GM19043 (cell line): ENCODE measurements at regions not wholly inside any gene's neighbourhood (a gene's known extent, or its start where the extent isn't known, plus 50 kb on each side); places are given as distances from the start of the nearest gene placed in this dataset.
"Not testable (repeated sequence)": the region's sequence is repeated elsewhere in the genome, so short reads cannot be mapped to it uniquely, and the experiment has no call there.

Experiments used
- ATAC-seq: cut with Tn5 transposase; IDR thresholded peaks from one replicate; pipeline ENCODE4 v1.9.1; 2021; ENCODE audit warnings: low read depth; ENCODE audit not compliant: unreplicated experiment

DNA sequence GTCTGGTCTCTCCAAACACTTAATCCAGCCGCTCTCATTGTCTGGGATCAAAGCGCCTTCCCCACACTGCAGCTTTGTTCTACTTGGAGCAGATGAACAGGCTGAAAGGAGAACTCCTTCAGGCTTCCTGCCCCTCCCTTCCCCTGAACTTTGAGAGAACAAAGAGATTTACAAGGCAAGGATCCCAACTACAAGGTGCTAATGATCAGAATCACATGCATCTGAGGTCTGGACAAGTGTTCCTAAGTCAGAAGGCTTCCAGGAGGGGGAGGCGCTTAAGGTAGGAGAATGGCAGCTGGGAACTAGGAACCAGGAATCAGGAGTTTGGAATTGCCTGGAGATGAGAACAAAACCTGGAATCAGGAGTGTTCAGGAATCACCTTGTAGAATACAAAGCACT is 606.3 kb upstream of the CDH11 start:
- no peak for ATAC-seq

DNA sequence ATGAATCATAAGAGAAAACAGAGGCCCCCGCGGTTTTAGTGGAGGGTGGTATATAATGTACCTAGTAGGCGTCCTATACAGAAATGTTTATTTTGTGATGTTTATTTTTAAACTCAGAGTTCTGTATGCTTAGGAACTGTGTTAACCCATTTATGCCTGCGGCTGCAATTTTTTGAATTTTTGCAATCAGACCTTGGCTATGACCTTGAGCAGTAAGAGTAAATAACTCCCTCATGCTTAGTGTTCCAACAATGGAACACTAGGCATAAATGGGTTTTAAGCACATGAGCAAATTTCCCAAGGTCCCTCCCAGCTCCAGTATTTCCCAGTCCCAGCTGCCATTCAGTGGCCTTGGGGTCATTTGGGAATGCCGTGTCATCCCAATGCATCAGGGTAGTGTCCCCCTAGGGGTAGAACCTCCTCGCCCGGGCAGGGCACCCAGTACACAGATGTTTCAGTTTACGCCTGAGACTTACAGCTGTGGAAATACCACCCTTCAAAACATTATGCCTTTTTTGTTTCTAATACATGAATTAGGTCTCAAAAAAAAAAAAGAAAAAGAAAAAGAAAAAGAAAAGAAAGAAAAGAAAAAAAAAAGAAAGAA is 605.8 kb upstream of the CDH11 start:
- ATAC-seq = no peak

DNA sequence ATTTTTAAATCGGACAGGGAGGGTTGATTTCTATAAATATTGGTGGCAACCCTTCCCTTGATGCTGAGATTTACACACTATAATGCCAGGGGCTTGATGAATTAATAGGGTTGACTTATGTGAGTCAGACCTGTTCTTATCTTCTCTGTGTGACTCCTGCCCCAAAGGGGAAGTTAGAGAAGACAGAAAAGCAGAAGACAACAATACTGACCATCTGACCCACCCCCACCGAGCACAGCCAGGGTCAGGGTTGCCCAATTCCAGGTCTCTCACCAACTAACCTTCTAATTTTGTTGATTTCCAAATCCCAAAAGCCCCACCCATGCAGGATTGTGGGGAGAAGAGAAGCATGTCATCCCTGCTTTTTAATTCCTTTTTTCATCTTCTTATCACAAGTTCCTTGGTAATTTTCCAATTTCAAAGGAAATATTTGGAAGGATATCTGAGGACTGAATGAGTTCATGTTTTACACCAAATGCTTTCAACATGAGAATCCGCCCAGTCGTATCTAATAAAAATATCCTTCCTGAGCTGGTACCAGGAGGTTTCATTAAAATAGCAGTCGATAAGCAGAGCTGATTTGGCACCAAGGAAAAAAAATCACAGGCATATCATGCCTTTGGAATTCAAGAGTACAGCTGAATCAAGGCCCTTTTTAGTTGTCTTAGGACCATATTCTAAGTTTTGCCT is 603.4 kb upstream of the CDH11 start:
- ATAC-seq = no peak

DNA sequence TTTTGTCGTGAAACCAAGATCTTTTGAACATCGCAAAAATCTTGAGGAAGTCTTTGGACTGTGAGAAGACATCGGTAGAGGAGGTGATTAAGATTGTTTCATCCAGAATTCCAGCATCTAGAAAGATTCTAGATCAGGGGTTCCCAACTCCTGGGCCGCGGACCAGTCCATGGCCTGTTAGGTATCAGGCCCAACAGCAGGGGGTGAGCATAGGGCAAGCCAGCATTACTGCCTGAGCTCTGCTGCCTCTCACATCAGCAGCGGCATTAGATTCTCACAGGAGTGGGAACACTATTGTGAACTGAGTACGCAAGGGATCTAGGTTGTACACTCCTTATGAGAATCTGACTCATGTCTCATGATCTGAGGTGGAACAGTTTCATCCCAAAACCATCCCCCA is 600.6 kb upstream of the CDH11 start:
- ATAC-seq = no peak

DNA sequence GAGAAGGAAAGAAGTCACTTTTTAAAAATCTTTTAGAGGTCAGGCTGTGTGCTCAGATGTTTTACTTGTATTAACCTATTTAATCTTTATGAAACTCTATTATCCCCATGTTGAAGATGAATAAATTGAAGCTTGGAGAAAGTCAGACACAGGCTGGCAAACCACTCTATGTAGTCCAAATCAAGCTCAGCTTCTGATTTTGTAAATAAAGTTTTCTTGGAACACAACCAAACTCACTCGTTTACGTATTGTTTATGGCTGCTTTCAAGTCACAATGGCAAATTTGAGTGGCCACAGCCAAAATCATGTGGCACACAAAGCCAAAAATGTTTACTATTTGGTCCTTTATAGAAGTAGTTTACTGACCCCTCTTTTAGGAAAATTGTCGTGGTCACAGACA is 596.0 kb upstream of the CDH11 start:
- ATAC-seq = no peak

DNA sequence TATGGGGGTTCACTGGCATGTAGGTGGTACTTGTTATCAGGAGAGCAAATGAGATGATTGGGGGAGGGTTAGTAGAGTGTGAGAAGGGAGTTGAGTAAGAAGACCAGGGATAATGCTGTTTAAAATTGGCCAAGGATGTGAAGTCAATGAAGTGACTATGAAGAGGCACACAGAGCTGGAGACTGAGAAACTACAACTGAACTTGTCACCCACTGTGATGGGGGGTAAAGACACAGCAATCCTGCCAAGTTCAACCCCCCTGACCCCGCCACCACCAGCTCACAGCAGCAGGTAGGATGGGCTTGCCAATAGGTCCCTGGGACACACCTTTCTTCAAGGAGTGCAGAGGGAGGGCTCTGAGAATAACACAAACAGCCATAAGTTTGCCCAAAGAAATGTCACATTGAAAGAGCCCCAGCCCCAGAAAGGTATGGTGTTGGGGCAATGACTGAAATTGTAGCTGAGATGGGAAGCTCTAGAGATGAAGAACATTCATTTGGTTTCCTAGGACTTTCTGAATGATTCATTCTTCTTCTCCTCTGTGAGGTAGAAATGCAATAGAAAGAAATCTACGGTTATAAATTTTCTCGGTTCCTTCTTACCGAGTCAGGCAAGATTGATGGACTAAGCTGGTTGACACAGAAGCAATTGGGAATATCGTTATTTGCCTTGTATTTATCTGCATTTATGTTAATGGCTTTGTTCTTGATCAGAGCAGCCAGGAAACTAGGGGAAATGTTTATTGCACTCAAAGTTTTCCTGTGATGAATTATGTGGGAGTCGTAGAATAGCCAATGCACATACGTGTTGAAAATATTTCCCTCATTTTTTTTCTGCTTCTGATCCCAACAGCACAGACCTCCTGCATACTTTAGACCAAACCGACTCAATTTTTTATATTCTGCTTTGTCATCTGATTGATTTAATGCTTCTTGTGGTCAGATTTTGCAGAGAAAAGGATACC is 595.2 kb upstream of the CDH11 start:
- no peak for ATAC-seq

DNA sequence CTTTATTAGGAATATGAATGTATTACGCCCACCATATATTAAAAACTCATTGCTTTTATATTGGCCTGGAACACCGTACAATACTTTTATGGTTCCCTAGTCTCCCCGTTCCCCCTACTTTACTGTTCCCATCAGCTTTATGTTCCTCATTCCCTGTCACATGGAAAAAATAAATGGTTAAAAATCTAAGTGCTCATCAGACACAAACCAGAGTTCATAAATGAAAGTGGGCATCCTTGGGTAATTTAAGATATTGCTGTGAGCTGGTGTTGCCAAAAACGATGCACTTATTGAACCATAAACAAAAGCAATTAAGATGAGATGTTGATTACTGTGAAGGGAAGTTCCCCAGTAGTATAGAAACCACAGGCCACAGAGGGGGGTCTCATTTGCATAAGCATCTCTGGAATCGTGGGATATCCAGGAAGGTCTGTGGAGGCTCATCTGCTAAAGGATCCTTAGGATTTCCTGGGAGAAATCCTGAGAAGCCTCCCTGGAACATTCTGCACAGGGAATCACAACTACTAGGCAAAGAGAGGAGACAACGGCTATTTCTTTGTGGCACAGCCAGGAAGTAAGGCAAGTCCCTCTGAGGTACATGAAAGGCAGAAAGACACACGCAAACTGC is 591.4 kb upstream of the CDH11 start:
- ATAC-seq = no peak

DNA sequence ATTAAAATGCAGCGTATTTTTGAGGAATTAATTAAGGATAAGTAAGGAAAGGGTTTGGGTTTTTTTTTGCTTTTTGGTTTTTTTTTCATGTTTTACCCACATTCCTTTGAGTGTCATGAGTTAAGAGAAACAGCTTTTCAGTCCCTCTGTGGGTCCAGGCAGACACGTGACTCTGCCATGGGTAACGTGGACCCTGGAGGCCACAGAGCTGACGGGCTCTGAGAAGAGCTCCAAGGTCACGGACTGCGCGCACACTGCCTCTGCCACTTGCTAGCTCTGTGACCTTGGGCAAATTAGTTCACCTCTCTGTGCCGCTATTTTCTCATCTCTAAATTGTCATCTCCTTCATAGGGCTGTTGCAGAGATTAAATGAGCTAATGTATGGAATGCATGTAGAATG is 588.2 kb upstream of the CDH11 start:
- no peak for ATAC-seq

DNA sequence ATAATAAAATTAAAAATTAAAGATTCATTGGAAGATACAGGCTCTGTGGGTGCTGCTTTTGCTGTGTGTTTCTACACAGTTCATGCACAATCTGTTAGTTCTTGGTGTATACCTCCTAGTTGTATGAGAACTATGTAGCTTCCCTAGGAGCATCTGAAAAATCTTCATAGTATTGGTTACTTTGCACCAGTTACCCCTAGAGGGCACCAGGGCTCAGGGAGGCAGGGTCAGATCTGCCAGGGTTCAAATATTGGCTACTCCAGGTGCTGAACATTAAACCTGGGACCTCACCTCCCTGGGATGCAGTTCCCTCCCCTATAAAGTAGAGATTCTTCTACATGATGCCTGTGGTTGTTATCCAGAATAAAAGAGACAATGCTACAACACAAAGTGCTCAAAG is 583.0 kb upstream of the CDH11 start:
- ATAC-seq = no peak

DNA sequence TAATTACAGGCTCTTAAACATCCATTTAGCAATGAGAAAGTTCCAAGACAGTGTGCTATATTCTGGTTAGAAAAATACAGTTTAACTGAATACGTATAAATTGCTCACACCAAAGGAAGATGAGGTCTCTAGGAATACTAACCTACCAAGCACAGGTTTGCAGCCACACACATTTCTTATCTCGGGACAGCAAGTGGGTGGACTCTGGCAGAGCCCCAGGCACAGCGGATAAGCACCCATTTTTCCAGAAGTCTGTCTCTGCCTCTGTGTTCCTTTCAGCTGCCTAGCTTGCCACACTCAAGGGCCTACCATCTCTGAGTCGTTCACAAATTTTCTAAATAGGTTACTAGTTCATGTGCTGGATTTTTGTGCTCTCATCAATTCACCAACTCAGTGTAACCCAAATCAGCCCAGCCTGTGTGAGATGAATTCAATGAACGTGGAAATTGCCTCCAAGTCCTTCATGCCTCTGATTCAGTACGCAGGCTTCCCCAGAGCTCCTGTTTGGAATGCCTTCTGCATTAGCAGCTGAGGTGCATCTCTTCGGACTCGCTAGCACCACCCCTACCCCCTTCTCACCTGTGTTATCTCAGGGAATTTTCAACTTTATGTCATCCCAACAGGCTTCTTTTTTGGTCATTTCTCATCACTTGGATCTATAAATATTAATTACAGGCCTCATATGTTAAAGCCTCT is 581.0 kb upstream of the CDH11 start:
- ATAC-seq = no peak

DNA sequence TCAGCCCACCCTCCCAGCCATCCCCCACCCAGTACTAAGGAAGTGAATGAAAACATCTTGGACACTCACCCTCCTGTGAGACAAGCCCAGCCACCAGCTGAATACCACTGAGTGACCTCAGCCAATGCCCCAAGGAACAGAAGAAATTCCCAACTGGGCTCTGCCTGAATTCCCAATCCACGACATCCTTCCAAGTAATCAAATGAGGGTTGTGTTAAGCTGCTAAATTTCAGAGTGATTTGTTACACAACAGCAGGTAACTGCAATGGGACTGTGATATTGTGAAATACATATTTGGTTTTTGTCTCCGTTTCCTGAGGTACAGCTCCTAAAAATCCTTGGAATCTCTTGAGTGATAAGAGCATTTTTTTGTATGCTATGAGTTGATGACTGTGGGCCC is 578.7 kb upstream of the CDH11 start:
- no peak for ATAC-seq

DNA sequence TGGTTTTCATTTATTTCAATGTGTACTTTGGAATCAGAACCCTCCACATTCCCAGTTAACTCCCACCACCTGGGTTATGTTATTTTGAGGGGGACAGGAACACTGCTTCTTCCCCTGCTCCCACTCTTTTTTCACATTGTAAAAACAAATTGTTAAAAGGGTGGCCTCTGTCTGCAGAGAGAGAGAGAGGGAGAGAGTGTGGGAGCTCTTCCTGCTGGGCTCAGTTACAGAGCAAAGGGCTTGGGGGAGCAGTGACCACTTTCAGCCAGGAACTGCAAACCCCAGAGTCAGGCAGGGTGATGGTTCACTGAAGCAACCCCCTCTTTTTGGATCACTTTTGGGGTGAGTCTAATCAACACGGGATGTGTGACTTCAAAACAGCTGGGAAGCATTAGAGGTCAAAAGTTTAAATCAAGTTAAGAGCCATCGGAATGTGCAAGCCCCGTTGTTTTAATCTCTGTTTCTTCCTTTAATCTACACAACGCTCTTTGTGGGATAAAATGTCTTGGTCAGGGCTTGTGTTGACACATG is 577.0 kb upstream of the CDH11 start:
- no peak for ATAC-seq

DNA sequence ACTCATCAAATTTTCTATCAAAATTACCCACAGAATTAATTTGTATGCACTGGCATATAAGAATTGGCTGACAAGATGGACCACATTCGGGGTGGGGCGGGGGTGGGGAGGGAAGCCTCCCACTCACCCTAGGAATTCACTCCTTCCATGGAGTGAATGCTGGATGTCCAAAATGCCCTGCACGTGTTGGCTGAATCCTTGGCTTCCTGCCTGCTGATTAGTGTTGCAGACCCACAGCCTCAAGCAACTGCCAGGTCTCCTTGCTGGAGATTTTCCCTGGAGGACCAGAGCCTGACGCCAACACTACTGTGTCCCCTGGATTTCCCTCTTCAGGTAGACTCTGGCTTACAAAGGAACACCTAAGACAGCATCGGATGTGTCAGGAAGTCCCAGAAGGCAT is 575.7 kb upstream of the CDH11 start:
- no peak for ATAC-seq

DNA sequence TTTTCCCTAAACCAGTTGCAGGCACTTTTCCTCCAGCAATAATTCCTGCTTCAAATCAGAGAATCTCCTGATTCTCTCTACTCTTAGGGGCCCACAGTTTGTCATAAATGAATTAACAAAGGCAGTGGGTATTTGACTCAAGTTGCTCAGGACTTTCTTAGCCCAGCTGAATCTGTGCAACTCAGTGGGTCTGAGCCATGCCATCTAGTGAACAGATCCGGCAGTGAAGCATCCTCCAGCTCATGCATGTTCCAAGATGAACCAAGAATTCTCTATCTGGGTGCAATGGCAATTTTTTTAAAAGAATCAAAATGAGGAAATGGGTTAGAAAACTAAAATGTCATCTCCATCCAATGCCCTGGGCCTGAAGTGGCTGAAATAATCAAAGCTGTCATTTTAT is 575.2 kb upstream of the CDH11 start:
- ATAC-seq = no peak

DNA sequence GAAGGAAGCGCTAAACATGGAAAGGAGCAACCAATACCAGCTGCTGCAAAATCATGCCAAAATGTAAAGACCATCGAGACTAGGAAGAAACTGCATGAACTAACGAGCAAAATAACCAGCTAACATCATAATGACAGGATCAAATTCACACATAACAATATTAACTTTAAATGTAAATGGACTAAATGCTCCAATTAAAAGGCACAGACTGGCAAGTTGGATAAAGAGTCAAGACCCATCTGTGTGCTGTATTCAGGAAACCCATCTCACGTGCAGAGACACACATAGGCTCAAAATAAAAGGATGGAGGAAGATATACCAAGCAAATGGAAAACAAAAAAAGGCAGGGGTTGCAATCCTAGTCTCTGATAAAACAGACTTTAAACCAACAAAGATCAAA is 570.0 kb upstream of the CDH11 start:
- ATAC-seq = not testable (repeated sequence)

DNA sequence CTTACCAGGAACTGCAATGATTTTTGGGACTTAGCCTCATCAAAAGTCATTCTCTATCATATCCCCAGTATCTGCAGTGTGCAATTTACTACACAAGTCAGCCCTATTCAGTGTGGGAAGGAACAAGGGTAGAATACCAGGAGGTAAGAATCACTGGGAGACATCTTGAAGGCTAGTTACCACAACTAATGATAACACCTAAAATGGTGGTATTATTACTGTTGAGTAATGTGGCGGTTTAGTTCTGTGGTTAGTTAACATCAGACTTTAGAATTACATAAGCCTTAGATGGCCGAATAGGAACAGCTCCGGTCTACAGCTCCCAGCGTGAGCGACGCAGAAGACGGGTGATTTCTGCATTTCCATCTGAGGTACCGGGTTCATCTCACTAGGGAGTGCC is 567.9 kb upstream of the CDH11 start:
- no peak for ATAC-seq

DNA sequence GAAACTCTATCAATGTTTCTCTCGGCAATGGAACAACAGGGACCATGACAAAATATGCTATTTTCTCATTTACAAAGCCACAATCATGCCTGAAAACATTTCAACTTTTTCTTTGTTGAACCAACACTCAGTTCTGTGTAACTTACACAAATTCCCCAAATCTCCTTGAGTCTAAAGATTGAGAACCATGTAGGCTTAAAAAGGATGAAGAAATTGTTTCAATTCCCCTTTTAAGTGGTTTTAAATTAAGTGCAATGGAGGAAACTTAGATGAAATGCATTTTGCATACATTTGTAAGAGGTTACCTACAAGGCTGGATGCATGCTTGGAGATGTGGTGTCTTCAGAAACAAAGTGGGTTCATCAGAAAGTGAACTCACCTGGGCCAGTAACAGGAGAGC is 566.4 kb upstream of the CDH11 start:
- ATAC-seq = no peak

DNA sequence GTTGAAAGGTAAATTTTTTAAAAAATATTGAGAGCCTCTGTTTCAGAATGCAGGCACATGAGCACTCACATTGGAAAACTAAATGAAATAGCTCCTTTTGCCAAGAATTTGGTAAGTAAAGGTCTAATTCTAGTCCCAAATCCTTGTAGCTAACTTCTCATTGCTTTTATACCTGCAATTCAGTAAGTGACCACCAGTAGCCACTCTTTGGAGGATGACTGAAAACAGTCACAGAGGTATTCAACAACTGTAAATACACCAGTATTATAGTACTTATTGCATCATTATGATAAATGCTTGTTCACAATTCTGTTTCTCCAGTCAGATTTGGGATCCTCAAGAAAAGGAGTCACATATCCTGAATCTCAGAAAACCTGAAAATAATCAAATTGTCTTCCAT is 562.4 kb upstream of the CDH11 start:
- no peak for ATAC-seq

DNA sequence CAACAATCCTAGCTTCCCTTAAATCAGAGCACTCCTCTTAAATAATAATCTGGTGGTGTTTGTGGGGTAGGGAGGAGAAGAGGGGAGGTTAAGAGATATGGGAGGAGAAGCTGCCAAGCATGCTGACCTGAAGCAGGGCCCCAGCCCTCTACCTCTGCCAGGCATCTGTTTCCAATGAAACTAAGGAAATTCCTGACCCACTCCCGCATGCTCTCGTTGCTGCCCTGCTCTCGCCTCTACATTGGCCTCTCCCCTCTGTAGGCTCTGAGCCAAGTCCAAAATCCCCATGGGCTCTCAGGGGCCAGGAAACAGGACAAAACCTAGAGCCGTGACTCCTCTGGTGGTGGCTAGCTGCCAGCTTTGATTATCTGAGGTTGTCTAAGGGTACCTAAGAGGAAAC is 559.5 kb upstream of the CDH11 start:
- ATAC-seq = no peak

DNA sequence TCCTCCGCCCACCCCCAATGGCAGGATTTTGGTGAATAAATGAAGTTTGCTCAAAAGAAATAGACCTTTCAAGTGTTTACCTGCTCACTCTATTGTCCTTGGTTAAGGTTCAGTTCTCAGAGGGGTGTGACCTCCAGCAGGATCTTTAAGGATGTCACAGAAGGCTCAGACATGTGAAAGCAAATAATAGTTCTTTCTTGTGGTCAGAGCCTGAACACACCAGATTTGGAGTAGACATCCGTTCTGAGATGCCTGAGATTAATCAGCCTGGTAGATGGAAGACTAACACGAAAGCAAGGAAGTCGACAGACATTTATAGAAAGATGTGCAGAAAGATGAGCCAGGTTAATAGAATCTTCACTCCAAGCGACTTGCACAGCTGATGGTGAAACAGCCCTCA is 557.9 kb upstream of the CDH11 start:
- no peak for ATAC-seq
